ENCODE measurements at regions not wholly inside any gene's neighbourhood (a gene's known extent, or its start where the extent isn't known, plus 50 kb on each side); places are given as distances from the start of the nearest gene placed in this dataset.
"Not testable (repeated sequence)": the region's sequence is repeated elsewhere in the genome, so short reads cannot be mapped to it uniquely, and the experiment has no call there.

DNA sequence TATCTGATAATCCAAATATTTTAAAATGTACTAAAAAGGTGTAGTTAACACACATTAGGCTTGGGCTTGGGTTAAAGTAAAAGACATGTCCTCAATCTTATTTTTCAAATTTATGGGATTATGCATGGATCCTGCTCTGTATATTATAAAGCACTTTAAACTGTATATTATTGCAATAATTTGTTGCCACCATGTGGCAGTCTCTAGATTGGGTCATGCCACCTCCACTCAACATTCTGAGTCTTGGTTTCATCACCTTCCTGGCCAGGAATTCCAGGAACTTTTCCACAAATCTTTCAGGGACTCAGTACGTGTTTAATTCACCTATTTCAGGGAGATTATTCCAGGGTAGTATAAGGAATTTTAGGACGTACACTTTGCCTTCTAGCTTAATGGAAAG lies 695.5 kb downstream of the FAM181B start:
- DNase-seq: no peak
- no peaks in the 10 kb centered on the region for H3K9me3 ChIP-seq
- no peak overlapping the region for H3K4me3 ChIP-seq
- no peaks in the 10 kb centered on the region for H3K36me3 ChIP-seq
- no peaks in the 10 kb centered on the region for H3K27me3 ChIP-seq
- no peak overlapping the region for H3K27ac ChIP-seq
- TF ChIP-seq, protein P1, sequence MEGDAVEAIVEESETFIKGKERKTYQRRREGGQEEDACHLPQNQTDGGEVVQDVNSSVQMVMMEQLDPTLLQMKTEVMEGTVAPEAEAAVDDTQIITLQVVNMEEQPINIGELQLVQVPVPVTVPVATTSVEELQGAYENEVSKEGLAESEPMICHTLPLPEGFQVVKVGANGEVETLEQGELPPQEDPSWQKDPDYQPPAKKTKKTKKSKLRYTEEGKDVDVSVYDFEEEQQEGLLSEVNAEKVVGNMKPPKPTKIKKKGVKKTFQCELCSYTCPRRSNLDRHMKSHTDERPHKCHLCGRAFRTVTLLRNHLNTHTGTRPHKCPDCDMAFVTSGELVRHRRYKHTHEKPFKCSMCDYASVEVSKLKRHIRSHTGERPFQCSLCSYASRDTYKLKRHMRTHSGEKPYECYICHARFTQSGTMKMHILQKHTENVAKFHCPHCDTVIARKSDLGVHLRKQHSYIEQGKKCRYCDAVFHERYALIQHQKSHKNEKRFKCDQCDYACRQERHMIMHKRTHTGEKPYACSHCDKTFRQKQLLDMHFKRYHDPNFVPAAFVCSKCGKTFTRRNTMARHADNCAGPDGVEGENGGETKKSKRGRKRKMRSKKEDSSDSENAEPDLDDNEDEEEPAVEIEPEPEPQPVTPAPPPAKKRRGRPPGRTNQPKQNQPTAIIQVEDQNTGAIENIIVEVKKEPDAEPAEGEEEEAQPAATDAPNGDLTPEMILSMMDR (IDR thresholded peaks at IDR 0.05): no peak
- no peak for TF ChIP-seq POLR2A (IDR thresholded peaks at IDR 0.05)
- H3K4me1 ChIP-seq: no peaks in the 10 kb centered on the region

DNA sequence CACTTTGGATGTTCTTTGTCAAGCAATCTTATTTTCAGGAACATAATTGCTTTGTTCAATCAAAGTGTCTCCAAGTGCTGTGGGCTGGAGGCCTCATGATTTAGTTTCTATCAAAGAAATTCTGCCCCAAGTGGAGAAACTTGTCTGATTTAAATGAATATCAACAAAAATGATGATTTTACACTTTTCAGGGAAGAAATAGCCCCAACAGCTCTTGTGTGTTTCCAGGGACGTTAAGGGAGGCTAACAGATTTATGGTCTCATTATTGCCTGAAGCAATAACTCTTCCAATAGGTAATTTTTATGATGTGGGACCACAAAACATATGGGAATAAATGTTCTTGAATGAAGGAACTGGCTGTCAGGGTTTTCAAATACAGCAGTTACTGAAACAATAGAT lies 699.1 kb downstream of the FAM181B start:
- Histone ChIP-seq H3K27me3 (no peaks in the 10 kb centered on the region), H3K36me3 (no peaks in the 10 kb centered on the region), H3K4me1 (no peaks in the 10 kb centered on the region), H3K27ac (no peak overlapping the region), H3K4me3 (no peak overlapping the region), H3K9me3 (no peaks in the 10 kb centered on the region)
- DNase-seq: no peak
- TF ChIP-seq, protein P1 (IDR thresholded peaks at IDR 0.05): no peak
- TF ChIP-seq POLR2A (IDR thresholded peaks at IDR 0.05): no peak

DNA sequence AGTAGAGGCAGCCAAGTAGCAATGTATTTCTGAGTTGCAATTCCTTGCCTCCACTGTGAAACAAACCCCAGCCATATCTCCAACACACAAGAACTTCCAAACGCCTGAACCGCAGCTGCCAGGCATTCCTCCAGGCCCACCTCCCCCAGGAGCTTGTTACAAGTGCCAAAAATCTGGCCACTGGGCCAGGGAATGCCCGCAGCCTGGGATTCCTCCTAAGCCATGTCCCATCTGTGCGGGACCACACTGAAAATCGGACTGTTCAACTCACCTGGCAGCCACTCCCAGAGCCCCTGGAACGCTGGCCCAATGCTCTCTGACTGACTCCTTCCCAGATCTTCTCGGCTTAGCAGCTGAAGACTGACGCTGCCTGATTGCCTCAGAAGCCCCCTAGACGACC lies 706.3 kb downstream of the FAM181B start:
- not testable (repeated sequence) for DNase-seq, H3K4me3 ChIP-seq, H3K4me1 ChIP-seq, H3K27ac ChIP-seq, H3K9me3 ChIP-seq, H3K27me3 ChIP-seq, H3K36me3 ChIP-seq

DNA sequence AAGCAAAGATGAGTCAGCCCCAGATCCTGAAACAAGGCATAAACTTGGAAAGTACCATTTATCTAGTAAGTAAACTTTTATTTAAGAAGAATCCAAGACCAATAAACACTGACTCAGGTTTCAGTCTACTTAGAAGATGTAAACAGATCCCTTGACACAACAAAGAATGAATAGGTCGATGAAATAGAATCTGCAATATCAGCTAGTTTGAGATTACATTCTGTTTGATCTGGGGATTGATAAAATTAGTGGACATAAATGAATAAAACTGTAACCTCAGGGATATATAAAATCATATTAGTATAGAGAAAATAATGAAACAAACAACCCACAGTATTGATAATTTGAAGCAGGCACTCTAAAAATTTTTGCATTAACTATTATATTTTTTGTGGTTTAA lies 708.9 kb downstream of the FAM181B start:
- H3K9me3 ChIP-seq: no peaks in the 10 kb centered on the region
- no peaks in the 10 kb centered on the region for H3K36me3 ChIP-seq
- no peaks in the 10 kb centered on the region for H3K27me3 ChIP-seq
- H3K27ac ChIP-seq: no peak overlapping the region
- no peak for DNase-seq
- H3K4me3 ChIP-seq: no peak overlapping the region
- no peak for TF ChIP-seq POLR2A (IDR thresholded peaks at IDR 0.05)
- TF ChIP-seq, protein P1 (IDR thresholded peaks at IDR 0.05): no peak
- H3K4me1 ChIP-seq: no peaks in the 10 kb centered on the region

DNA sequence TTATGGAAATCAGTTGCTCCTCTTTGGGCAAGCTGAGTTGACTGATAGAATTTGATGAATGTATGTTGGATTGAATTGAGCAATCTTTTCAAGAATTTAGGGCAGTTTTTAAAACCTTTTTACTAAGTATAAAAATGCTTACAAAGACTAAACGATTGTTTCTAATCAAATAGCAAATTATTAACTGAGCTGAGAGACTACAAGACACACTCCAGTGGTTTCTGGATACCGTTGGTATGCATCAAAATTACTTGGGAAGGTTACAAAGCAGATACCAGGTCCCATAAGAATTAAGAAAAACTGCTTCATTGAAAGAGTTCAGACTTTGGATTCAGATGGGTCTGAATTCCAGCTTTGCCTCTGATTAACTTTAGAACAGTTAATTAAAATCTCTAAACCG lies 721.4 kb downstream of the FAM181B start:
- Histone ChIP-seq H3K4me1 (no peaks in the 10 kb centered on the region), H3K27ac (no peak overlapping the region), H3K27me3 (no peaks in the 10 kb centered on the region), H3K36me3 (no peaks in the 10 kb centered on the region), H3K4me3 (no peak overlapping the region), H3K9me3 (no peaks in the 10 kb centered on the region)
- DNase-seq: no peak
- no peak for TF ChIP-seq POLR2A (IDR thresholded peaks at IDR 0.05)

DNA sequence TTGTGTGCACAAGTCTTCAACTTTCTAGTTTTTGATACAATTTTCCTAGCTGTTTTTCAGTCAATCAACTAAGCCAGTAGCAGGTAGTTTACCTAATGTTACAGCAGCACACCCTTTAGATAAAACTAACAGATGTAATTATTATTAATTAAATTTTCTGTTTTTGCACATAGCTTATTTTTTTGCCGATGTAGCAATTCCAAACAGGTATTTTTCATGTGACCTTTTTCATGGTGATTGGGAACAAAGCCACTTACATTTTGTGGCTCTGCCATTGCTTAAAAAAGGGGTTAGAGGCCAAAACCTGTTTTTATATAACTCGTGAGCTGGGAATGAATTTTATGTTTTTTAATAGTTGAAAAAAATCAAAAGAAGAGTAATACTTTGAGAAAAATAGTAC lies 724.5 kb downstream of the FAM181B start:
- Histone ChIP-seq H3K9me3 (no peaks in the 10 kb centered on the region), H3K27ac (no peak overlapping the region), H3K36me3 (no peaks in the 10 kb centered on the region), H3K4me3 (no peak overlapping the region), H3K27me3 (no peaks in the 10 kb centered on the region), H3K4me1 (no peaks in the 10 kb centered on the region)
- TF ChIP-seq, protein P1 (IDR thresholded peaks at IDR 0.05): no peak
- no peak for TF ChIP-seq POLR2A (IDR thresholded peaks at IDR 0.05)
- DNase-seq: no peak

DNA sequence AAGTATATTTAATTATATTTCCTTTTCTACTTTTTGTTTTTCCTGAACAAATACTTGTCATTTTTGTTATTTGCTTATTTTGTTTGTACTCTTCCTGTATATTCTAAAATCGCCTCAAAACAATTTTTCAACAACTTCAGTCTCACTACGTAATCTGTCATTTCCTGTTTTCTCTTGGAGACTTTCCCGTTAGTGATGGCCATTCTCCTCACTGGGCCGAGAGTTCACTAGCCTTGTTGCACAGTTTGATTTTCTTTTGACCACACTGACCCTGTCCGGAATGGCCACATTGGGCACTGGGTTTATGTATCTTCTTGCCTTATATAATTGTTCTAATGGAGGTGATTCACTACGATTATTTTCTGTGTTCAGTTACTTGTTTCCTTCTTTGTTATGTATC lies 726.1 kb downstream of the FAM181B start:
- no peaks in the 10 kb centered on the region for H3K4me1 ChIP-seq
- H3K4me3 ChIP-seq: no peak overlapping the region
- TF ChIP-seq, protein P1 (IDR thresholded peaks at IDR 0.05): no peak
- TF ChIP-seq POLR2A (IDR thresholded peaks at IDR 0.05): no peak
- no peaks in the 10 kb centered on the region for H3K36me3 ChIP-seq
- no peak overlapping the region for H3K27ac ChIP-seq
- DNase-seq: no peak
- H3K9me3 ChIP-seq: no peaks in the 10 kb centered on the region
- no peaks in the 10 kb centered on the region for H3K27me3 ChIP-seq

All from Peyer's patch (tissue), 4 donors.